HTR-8/SVneo (cell line): ENCODE measurements at regions not wholly inside any gene's neighbourhood (a gene's known extent, or its start where the extent isn't known, plus 50 kb on each side); places are given as distances from the start of the nearest gene placed in this dataset.

Source experiments
- DNase-seq: peaks from one replicate; pipeline ENCODE4 v3.0.0; 2011; ENCODE audit warnings: low spot score, mixed read lengths; ENCODE audit not compliant: insufficient read length
- FAIRE-seq: peaks from 2 replicates; lab custom pipeline; 2011; peaks lifted over from hg19 to GRCh38; lab: Jason Lieb, UNC

- FAIRE-seq (no peak), DNase-seq (no peak)
Observed at GRCh38 chr15:79190093-79190492, 92.4 kb upstream of the ANKRD34C start.

- FAIRE-seq, result no peak
- DNase-seq, result no peak
Observed at GRCh38 chr15:79186616-79187015, 95.9 kb upstream of the ANKRD34C start.

GRCh38 chr15:79185199-79185598, 94.6 kb upstream of the RASGRF1 start:
- DNase-seq (no peak), FAIRE-seq (no peak)

- DNase-seq (peak; percentile 50), FAIRE-seq (no peak)
Observed at GRCh38 chr15:79184465-79184892, 93.9 kb upstream of the RASGRF1 start.

- DNase-seq, result no peak
- FAIRE-seq, result no peak
Observed at GRCh38 chr15:79180318-79180717, 89.7 kb upstream of the RASGRF1 start.

GRCh38 chr15:79179597-79179996, 89.0 kb upstream of the RASGRF1 start:
- DNase-seq (no peak), FAIRE-seq (no peak)

GRCh38 chr15:79179108-79179561, 88.6 kb upstream of the RASGRF1 start:
- peak; percentile 79 for DNase-seq
- FAIRE-seq, result peak; percentile 93

- DNase-seq (no peak), FAIRE-seq (no peak)
Observed at GRCh38 chr15:79178594-79178993, 88.0 kb upstream of the RASGRF1 start.

- DNase-seq (no peak), FAIRE-seq (no peak)
Observed at GRCh38 chr15:79176151-79176550, 85.6 kb upstream of the RASGRF1 start.

GRCh38 chr15:79172801-79173460, 82.4 kb upstream of the RASGRF1 start:
- no peak for DNase-seq
- no peak for FAIRE-seq

GRCh38 chr15:79172032-79172481, 81.5 kb upstream of the RASGRF1 start:
- FAIRE-seq (no peak), DNase-seq (no peak)

- DNase-seq (no peak), FAIRE-seq (no peak)
Observed at GRCh38 chr15:79171320-79172031, 80.9 kb upstream of the RASGRF1 start.

GRCh38 chr15:79170256-79170664, 79.7 kb upstream of the RASGRF1 start:
- DNase-seq, result peak; percentile 67
- FAIRE-seq, result peak; percentile 94

GRCh38 chr15:79169526-79170133, 79.0 kb upstream of the RASGRF1 start:
- no peak for DNase-seq

GRCh38 chr15:79168922-79169456, 78.4 kb upstream of the RASGRF1 start:
- no peak for DNase-seq

More at GRCh38 chr15:79169526-79170133, 79.0 kb upstream of the RASGRF1 start:
- FAIRE-seq, result no peak

GRCh38 chr15:79167776-79168175, 77.2 kb upstream of the RASGRF1 start:
- DNase-seq (no peak), FAIRE-seq (no peak)

More at GRCh38 chr15:79168922-79169456, 78.4 kb upstream of the RASGRF1 start:
- no peak for FAIRE-seq

- no peak for DNase-seq
- no peak for FAIRE-seq
Observed at GRCh38 chr15:79166311-79166955, 75.9 kb upstream of the RASGRF1 start.

GRCh38 chr15:79164465-79164864, 73.9 kb upstream of the RASGRF1 start:
- DNase-seq (no peak), FAIRE-seq (no peak)

- FAIRE-seq, result no peak
- DNase-seq, result no peak
Observed at GRCh38 chr15:79164043-79164442, 73.5 kb upstream of the RASGRF1 start.

GRCh38 chr15:79163395-79163794, 72.8 kb upstream of the RASGRF1 start:
- FAIRE-seq (no peak), DNase-seq (no peak)
